HepG2 (cell line): ENCODE measurements at regions not wholly inside any gene's neighbourhood (a gene's known extent, or its start where the extent isn't known, plus 50 kb on each side); places are given as distances from the start of the nearest gene placed in this dataset.

Source experiments
- CTCF ChIP-seq: sonication (generic); formaldehyde crosslinking; IDR thresholded peaks from 2 replicates; pipeline ENCODE4 v1.5.0; 2020; ENCODE audit warnings: mild to moderate bottlenecking, missing genetic modification reagents, moderate library complexity
- NFRKB ChIP-seq: fragments of 450-650 bp; IDR thresholded peaks from 2 replicates; pipeline ENCODE4 v1.6.1; 2017
- ZSCAN29 ChIP-seq: sonication (generic); formaldehyde crosslinking; conservative IDR thresholded peaks from 2 replicates; pipeline ENCODE4 v1.4.0; 2020; ENCODE audit warnings: mild to moderate bottlenecking, missing genetic modification reagents

- TF ChIP-seq NFRKB (no peak), ZSCAN29 (CRISPR knock-in tag) (no peak), CTCF (no peak)
Measured at GRCh38 chr12:102343361-102344121, 136.8 kb downstream of the IGF1 start.
